ENCODE measurements at regions not wholly inside any gene's neighbourhood (a gene's known extent, or its start where the extent isn't known, plus 50 kb on each side); places are given as distances from the start of the nearest gene placed in this dataset.

DNA sequence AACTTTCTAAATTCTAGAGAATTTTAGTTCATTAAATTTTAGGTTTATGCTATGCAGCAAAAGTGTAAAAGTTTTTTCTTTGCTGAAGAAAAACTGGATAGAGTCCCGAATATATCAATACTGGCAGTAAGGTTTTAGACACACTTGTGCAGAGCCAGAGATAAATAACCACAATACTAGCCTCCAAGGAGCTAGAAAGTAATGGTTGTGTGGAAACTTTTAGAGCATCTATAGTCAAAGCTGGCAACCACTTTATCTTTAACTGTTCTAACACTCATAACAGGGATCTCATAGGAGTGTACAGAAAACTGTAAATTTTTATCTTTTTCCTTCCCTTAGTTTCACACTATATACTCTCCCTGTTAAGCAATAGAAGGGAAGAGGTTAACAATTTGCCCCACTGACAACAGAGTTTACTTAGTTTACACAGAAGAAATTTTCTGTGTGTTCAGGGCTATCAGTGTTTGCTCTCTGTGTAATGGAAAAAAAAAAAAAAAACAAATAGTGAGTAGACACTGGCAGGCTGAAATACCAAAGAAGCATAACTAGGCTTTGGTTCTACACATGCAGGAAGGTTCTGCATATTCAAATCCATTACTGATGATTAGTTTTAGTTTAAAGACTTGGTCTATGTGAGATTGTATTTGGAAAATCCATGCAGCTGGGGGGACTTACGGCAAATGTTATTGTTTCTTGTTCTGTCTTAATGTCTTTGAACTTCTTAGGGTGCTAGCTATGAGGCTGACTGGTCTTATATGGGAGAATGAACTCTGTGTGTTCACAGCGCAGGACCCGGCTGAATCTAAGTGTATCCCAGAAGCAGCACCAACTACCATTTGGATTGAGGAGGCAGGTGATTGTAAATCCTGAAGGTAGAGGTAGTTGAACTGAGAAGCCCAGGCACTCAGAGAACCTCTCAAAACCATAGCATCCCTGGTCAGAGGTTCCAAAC lies 187.6 kb downstream of the PCSK1 start:
- DNase-seq (ENCODE audit: low spot score): no peak

DNA sequence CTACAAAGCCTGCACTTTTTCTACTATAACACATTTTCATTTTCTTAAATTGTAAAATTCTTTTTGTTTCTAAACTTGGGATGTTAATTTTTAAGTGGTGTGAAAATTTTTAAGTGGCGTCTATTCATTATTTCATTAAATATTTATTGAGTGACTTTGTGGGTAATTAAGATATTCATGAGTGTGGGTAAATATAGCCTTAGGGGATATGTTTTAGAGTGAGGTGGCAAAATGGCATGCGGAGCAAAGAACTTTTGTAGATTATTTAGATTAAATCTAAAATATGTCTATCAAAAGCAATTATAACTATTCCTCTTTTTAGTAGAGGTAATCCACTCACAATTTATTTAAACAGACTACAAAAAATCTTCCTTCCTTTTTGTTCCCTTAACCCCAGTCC lies 188.4 kb downstream of the PCSK1 start:
- no peak for DNase-seq (ENCODE audit: low spot score)

- DNase-seq (ENCODE audit: low spot score): no peak
Observed at GRCh38 chr5:96243862-96244261, 189.2 kb downstream of the PCSK1 start.

GRCh38 chr5:96243203-96243602 lies 189.8 kb downstream of the PCSK1 start:
- DNase-seq (ENCODE audit: low spot score): no peak

GRCh38 chr5:96242571-96242970 lies 190.5 kb downstream of the PCSK1 start:
- no peak for DNase-seq (ENCODE audit: low spot score)

DNA sequence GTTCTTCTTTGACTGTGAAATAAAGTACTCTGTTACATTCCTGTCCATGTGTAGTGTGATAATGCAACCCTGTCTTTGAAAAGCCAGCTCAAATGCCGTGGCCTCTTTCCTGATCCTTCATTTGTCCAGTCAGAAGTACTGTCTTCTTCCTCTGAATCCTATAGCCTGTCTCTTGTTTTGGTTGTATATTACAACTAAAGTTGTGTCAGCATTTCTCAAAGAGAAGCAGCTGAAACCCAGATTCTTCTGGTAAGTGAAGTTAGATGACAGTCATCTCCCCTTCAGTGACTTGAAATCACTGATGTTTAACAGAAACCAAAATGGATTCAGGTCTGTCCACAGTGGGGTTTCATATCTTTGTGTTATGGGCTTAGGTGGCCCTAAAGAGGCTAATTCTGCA lies 196.2 kb downstream of the PCSK1 start:
- DNase-seq (ENCODE audit: low spot score): no peak

DNA sequence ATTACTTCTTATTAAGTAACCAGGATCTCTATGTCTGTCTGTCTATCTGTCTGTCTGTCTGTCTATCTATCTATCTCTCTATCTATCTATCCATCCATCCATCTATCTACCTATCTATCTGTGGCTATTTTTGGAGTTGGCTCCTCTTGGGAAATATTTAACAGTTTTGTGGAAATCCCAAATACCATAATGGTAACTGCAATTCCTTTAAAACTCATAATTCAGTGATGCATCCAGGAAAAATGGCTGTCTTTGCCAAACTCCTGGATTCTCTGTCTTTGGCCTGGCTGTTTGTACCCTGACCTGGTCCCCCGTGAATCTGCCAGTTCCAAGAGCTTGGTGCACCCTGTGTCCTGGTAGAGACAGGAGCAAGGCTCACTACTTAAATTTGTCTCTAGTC lies 197.0 kb downstream of the PCSK1 start:
- DNase-seq (ENCODE audit: low spot score): no peak

DNA sequence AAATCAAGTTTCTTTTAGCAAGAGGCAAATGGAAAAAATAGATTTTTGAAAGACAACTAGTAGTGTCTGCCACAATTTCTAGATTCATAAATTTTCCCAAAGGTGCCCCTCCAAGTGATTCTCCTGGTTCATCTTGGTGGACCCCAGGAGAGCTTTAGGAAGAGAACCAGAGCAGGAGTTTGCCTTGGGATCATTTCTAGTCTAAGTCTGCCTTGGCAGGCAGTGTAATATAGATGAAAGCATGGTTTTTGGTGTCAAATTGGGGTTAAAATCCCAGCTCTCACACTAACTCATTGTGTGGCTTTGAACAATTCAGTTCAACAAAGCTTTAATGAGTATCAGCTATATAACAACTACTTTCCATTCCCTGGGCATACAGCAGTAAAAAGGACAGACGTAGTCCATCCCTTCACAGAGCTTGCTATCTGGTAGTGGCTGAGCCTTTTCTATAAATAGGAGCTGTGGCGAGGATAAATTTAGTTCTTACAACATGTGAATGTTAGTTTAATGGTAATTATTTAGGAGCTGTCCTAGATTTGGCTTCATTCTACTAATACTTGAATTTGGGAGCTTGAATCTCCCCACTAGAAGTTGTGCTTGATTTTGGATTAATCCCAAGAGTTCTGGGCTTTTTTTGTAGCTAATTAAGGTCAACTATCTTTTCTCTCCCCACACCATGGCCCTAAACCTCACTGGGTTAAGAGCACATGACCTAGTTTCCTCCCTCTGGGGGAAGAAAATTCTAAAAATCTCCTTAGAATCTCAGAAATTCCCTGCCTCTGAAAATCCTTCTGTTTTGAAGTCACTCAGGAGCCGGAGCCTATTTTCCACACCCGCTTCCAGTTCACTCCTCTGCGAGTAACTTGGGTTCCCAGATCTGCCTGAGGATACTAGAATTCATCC lies 197.8 kb downstream of the PCSK1 start:
- no peak for DNase-seq (ENCODE audit: low spot score)

- no peak for DNase-seq (ENCODE audit: low spot score)
Observed at GRCh38 chr5:96232602-96233001, 200.4 kb downstream of the PCSK1 start.

GRCh38 chr5:96229188-96229587 lies 203.9 kb downstream of the PCSK1 start:
- no peak for DNase-seq (ENCODE audit: low spot score)

DNA sequence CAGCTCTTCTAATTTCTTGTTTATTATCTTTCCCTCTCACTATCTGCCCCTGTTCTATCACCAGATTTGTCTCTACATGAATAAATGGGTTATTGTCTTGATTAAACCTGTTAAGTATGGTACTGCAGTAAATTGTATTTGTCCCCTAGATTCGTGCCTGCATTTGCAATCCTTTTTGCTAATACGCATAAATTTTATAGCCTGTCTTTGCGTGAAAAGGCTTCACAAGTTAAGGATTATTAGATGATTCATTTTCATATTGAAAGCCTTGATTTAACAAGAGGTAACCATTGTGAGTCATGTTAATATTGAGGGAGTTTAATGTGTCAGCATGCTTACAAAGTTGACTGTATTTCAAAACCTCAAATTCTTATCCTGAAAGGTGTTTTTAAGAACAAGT lies 204.6 kb downstream of the PCSK1 start:
- DNase-seq (ENCODE audit: low spot score): no peak

DNA sequence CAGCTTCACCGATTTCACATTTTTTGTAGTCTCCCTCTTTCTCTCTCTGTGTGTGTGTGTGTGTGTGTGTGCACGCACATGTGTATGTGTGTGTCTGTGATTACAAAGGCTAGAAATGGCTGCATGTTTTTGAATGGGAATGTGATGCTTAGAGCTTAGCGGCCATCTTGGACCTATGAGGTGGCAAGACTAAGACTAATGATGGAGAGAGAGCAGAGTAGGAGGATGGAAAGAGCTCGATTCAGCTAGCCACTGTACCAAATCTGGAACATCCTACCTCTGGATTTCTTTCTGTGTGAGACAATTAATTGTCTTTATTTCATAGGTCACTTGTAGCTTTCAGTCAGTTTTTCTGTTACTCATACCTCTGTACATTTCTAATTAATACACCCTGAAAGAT lies 205.1 kb downstream of the PCSK1 start:
- no peak for DNase-seq (ENCODE audit: low spot score)

DNA sequence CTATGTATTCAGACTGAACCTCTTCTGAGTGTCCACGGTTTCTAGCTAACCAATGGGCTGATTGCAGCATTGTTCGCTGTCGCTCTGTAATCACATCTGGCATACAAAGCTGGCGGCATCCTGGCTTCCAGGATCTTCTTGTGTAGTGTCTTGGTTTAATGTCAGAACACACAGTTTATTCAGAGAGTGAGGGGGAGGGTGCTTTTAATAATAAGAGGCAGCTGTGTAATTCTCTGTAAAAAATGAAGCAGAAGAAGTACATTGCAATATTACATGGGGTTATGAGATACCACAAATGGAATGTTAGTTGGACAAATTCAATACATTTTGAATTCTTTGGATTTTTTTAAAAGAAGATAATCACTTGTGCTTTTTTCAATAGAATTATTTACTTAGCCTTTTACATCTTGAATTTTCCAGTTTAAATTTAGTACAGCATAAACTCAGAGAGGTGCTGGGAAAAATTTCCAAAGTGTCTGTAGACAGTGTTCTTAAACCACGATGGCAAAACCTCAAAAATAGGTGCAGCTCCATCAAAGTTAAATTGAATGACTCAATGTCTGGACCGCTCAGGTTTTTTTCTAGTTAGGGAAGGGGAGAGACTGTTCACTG lies 206.0 kb downstream of the PCSK1 start:
- no peak for DNase-seq (ENCODE audit: low spot score)

GRCh38 chr5:96222129-96222528 lies 210.9 kb downstream of the PCSK1 start:
- DNase-seq (ENCODE audit: low spot score): no peak

DNA sequence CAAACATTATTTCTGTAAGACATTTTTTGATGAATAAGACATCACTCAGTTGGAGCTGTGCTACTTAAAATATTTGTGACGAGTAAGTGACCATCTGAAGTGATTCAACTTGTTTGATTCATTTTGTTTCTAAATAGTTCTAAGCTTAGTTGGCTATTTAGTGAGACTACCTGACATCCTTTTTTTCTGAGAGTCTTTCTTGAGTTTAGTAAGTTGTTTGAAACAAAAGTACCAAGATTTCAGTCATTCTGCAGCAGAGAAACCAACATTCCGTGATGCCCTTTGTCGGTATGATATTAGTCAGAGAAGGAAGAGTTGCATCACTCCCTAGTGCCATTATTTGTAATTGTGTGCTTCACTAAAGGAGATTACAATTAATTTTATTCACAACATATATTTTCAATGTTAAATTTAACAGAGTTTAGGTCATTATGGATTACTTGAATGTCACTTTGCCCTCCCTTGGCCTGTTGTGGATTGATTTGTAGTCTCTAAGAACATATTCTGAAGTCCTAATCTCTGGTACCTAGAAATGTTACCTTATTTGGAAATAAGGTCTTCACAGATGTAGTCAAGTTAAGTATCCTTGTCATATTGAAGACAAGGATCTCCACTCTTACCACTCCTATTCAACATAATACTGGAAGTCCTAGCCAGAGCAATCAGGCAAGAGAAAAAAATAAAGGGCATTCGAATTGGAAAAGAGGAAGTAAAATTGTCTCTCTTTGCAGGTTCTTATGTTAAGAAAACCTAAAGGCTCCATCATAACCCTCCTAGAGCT lies 212.2 kb downstream of the PCSK1 start:
- DNase-seq (ENCODE audit: low spot score): no peak

GRCh38 chr5:96219580-96220281 lies 213.3 kb downstream of the PCSK1 start:
- no peak for DNase-seq (ENCODE audit: low spot score)

DNA sequence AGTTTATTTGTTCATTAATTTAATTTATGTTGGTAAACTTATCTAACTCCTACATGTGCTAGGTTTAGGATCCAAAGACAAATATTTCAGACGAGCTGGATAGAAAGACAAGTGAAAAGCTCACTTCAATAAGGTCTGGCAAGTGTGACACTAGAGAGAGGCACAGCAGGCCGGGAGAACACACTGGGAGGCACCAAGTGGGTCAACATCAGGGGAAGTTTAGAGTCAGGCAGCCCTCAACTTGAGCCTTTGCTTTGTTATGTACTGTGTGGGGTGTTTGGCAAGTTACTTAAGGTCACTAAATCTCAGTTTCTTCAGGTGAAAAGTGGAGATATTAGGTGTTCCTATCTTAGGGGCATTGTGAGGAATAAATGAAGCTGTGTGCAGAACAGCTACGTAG lies 214.4 kb downstream of the PCSK1 start:
- no peak for DNase-seq (ENCODE audit: low spot score)

- DNase-seq (ENCODE audit: low spot score): no peak
Observed at GRCh38 chr5:96214442-96215197, 218.4 kb downstream of the PCSK1 start.

- no peak for DNase-seq (ENCODE audit: low spot score)
Observed at GRCh38 chr5:96209829-96210228, 223.2 kb downstream of the PCSK1 start.

DNA sequence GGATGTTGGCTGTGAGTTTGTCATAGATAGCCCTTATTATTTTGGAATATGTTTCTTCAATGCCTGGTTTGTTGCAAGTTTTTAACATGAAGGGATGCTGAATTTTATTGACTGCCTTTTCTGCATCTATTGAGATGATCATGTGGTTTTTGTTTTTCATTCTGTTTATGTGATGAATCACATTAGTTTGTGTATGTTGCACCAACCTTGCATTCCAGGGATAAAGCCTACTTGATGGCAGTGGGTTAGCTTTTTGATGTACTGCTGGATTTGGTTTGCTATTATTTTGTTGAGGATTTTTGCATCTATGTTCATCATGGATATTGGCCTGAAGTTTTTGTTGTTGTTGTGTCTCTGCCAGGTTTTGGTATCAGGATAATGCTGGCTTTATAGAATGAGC lies 225.6 kb downstream of the PCSK1 start:
- DNase-seq (ENCODE audit: low spot score): no peak
